GM13977 (cell line): ENCODE measurements at regions not wholly inside any gene's neighbourhood (a gene's known extent, or its start where the extent isn't known, plus 50 kb on each side); places are given as distances from the start of the nearest gene placed in this dataset.

ENCODE experiments used
- DNase-seq: peaks from one replicate; pipeline ENCODE4 v3.0.0; 2012; ENCODE audit warnings: low spot score
- CTCF ChIP-seq: IDR thresholded peaks from 2 replicates; pipeline ENCODE4 v1.5.1; 2012; ENCODE audit warnings: mild to moderate bottlenecking, control low read depth; ENCODE audit not compliant: insufficient read depth; ENCODE audit errors: extremely low read depth, missing control alignments
- in situ Hi-C: fragments of 300-500 bp; cut with MboI; formaldehyde crosslinking; loops from one replicate; pipeline ENCODE4 v1.12.0; 2022; ENCODE audit warnings: low sequenced_read_pairs, low pct_unique_long_range_greater_than_20kb, mixed read lengths, inconsistent platforms; ENCODE audit not compliant: unreplicated experiment

DNA sequence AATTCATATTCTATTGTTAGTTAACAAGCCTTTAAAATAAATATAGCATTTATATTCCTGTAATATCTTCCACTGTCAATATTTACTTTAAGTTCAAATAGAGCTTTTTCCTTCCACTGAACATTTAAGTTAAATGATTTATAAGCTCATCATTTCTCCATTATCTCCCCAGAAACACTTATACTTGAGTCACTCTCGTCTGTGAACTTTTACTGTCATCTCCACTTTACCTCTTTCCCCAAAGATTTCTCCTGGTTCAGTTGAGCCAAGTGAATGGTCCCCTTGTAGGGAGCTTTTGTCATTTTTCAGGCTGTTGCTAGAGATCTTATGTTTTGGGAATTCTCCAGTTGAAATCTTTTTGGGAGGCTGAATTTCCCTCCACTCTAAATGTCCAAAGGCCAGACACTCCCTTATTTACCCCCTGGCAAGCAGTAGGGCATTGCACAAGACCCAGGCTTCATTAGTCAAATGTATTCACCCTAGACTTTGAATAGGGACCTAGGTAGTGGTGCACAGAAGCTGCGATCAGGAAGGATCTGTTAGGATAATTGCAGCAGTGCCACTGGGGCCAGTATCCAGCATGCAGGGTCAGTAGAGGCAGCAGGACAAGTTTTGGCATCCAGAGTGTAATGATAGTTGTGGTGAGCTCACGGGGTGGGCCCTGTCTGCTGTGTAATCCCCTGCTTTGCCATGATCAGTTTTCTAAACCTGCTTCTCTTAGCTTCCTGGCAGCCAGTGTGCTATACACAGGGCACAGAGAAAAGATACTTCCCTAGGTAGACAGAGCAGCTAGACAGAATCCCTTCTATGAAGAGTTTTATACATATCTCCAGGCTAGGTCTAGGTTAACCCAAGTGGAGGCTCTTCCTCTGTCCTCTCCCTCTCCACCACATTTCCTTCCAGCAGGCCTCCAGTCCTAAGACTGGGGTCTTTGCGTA, 356.5 kb upstream of the SLCO3A1 start:
- TF ChIP-seq CTCF, result no peak
- in situ Hi-C loops, result no loop called here
- no peak for DNase-seq

DNA sequence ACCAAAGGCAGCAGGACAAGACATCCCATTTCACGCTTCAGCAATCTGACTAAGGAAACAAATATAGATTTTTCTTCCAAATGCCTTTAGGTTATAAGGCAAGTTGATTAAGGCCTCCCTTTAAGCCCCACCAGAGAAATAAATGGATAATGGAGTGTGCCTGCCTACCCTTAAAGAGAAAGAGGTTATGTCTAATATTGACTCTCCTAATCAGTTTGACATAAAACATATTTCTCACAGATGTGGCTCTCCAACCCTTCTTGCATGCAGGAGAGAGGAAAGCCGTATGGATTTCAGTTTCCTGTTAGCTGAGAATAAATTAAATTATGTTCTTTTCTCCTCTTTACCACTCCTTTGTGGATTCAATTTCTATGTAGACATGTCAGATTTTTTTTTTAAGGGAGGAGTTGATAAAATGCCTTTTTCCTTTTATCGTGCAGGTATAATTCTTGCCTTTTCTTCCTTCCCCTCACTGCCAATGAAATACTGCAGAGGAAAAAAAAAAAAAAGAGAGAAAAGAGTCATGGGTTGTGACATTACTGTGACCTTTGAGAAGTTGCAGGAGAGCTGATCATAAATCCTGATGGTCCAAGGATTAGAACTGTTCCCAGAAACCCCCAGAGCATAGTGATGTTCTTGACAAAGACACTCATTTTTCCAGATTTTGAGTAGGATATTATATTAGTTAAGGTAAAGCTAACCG, 355.3 kb upstream of the SLCO3A1 start:
- no peak for DNase-seq
- in situ Hi-C loops, result no loop called here
- TF ChIP-seq CTCF, result no peak

- in situ Hi-C loops, result no loop called here
- no peak for TF ChIP-seq CTCF
- DNase-seq, result no peak
Observed at GRCh38 chr15:91498749-91499062, 354.8 kb upstream of the SLCO3A1 start.

GRCh38 chr15:91499774-91500383, 353.6 kb upstream of the SLCO3A1 start:
- TF ChIP-seq CTCF, result no peak
- DNase-seq, result no peak
- in situ Hi-C loops, result no loop called here

- no peak for TF ChIP-seq CTCF
- in situ Hi-C loops, result no loop called here
- DNase-seq, result no peak
Observed at GRCh38 chr15:91508633-91509032, 344.9 kb upstream of the SLCO3A1 start.

GRCh38 chr15:91514147-91514546, 339.4 kb upstream of the SLCO3A1 start:
- DNase-seq, result no peak
- no peak for TF ChIP-seq CTCF
- in situ Hi-C loops, result no loop called here
